ENCODE measurements at regions not wholly inside any gene's neighbourhood (a gene's known extent, or its start where the extent isn't known, plus 50 kb on each side); places are given as distances from the start of the nearest gene placed in this dataset.

GRCh38 chr11:116510166-116510565 is 262.6 kb downstream of the BUD13 start:
- no peaks in the 10 kb centered on the region for H3K36me3 ChIP-seq (ENCODE audit: control insufficient read depth, insufficient read depth, low read length)
- H3K9me3 ChIP-seq (ENCODE audit: control insufficient read depth, insufficient read depth, low read depth, low read length), result no peaks in the 10 kb centered on the region
- no peak overlapping the region for H3K9ac ChIP-seq (ENCODE audit: insufficient read depth, low read length)
- no peak for TF ChIP-seq EZH2 (IDR thresholded peaks at IDR 0.05; ENCODE audit: low read length, missing control alignments)
- no peak for TF ChIP-seq CTCF (conservative IDR thresholded peaks at IDR 0.05 in 1 of 2, IDR thresholded peaks at IDR 0.05 in 1 of 2; ENCODE audit: low read depth in 1 of 2, low read length in 2 of 2)
- H3K4me3 ChIP-seq (replicated peaks in 1 of 4; ENCODE audit: control extremely low read depth in 1 of 4, insufficient read depth in 1 of 4, low read depth in 3 of 4, low read length in 4 of 4), result no peak overlapping the region
- H3K79me2 ChIP-seq (ENCODE audit: control insufficient read depth, insufficient read depth, low read length), result no peaks in the 10 kb centered on the region
- no peak for DNase-seq (ENCODE audit: low read depth in 2 of 2)
- H3K4me1 ChIP-seq (ENCODE audit: control insufficient read depth, extremely low read depth, insufficient read depth, low read length), result no peaks in the 10 kb centered on the region
- no peaks in the 10 kb centered on the region for H4K20me1 ChIP-seq (ENCODE audit: control insufficient read depth, extremely low read depth, insufficient read depth, low read length)
- no peak overlapping the region for H3K27ac ChIP-seq (ENCODE audit: insufficient read depth, low read length)
- no peaks in the 10 kb centered on the region for H3K27me3 ChIP-seq (ENCODE audit: control insufficient read depth, insufficient read depth, low read length)
- H2AFZ ChIP-seq (ENCODE audit: low read length), result no peak overlapping the region
- H3K4me2 ChIP-seq (ENCODE audit: extremely low read depth, insufficient read depth, low read length), result no peak overlapping the region

DNA sequence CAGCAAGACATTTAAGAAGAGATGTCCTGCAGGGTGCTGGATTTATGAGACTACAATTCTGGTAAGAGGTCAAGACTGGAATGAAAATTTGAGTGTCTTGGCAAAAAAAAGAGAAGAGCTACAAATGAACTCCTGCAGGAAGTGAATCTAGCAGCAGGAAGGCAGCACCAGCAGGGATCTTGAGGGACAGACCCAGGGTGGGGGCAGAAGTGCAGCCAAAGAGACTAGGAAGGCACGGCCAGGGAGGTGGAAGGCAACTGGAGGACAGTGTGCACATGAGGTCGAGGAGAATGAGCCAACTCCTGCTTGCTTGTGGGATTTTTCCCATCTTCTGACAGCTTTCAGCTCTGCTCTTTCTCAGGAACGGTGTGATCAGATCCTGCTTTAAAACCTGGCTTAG is 263.2 kb downstream of the BUD13 start:
- Histone ChIP-seq H3K4me3 (replicated peaks in 1 of 4; ENCODE audit: control extremely low read depth in 1 of 4, insufficient read depth in 1 of 4, low read depth in 3 of 4, low read length in 4 of 4) (no peak overlapping the region), H3K4me2 (ENCODE audit: extremely low read depth, insufficient read depth, low read length) (no peak overlapping the region), H3K79me2 (ENCODE audit: control insufficient read depth, insufficient read depth, low read length) (no peaks in the 10 kb centered on the region), H3K9ac (ENCODE audit: insufficient read depth, low read length) (no peak overlapping the region), H3K36me3 (ENCODE audit: control insufficient read depth, insufficient read depth, low read length) (no peaks in the 10 kb centered on the region), H2AFZ (ENCODE audit: low read length) (no peak overlapping the region), H3K4me1 (ENCODE audit: control insufficient read depth, extremely low read depth, insufficient read depth, low read length) (no peaks in the 10 kb centered on the region), H4K20me1 (ENCODE audit: control insufficient read depth, extremely low read depth, insufficient read depth, low read length) (no peaks in the 10 kb centered on the region), H3K27ac (ENCODE audit: insufficient read depth, low read length) (no peak overlapping the region), H3K27me3 (ENCODE audit: control insufficient read depth, insufficient read depth, low read length) (no peaks in the 10 kb centered on the region), H3K9me3 (ENCODE audit: control insufficient read depth, insufficient read depth, low read depth, low read length) (no peaks in the 10 kb centered on the region)
- TF ChIP-seq EZH2 (IDR thresholded peaks at IDR 0.05; ENCODE audit: low read length, missing control alignments), result no peak
- no peak for TF ChIP-seq CTCF (conservative IDR thresholded peaks at IDR 0.05 in 1 of 2, IDR thresholded peaks at IDR 0.05 in 1 of 2; ENCODE audit: low read depth in 1 of 2, low read length in 2 of 2)
- no peak for DNase-seq (ENCODE audit: low read depth in 2 of 2)

DNA sequence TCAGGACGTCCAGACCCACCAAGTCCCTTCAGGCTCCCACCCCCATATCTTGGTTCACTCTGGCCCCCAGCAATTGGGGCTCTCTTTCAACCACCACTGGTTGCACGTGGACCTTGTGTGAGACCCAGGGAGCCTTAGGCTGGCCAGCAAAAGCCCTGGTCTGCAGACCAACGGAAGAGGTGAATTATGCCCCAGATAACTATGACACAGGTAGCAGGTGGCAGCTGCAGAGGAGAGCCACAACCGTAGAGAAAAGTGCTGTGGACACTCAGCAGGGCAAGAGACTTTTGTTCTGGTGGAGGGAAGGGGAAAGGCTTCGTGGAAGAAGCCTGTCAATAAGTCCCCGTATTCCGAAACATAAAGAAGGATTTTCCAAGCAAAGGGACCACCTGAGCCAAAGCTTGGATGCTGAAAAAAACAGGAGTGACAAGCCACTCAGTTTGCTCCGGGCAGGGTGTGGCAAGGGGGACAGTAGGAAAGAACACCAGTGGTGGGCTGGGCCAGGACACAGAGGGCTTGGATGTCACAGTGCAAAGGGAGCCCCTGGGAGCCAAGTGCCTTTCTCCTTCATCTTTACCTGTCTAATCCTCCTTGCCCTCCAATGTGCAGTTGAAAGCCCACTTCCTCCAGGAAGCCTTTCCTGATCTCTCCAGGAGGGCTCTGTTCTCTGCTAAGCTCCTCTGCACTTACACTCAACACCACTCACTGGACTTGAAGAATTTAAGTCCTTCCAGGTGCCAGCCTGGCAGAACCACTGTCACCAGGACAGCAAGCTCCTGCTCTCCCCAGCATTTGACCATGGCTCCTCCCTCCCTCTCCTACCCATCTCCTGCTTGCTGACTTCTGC is 264.7 kb downstream of the BUD13 start:
- H3K4me2 ChIP-seq (ENCODE audit: extremely low read depth, insufficient read depth, low read length), result no peak overlapping the region
- H3K9me3 ChIP-seq (ENCODE audit: control insufficient read depth, insufficient read depth, low read depth, low read length), result no peaks in the 10 kb centered on the region
- H3K9ac ChIP-seq (ENCODE audit: insufficient read depth, low read length), result no peak overlapping the region
- no peak overlapping the region for H3K4me3 ChIP-seq (replicated peaks in 1 of 4; ENCODE audit: control extremely low read depth in 1 of 4, insufficient read depth in 1 of 4, low read depth in 3 of 4, low read length in 4 of 4)
- no peak overlapping the region for H2AFZ ChIP-seq (ENCODE audit: low read length)
- H3K36me3 ChIP-seq (ENCODE audit: control insufficient read depth, insufficient read depth, low read length), result no peaks in the 10 kb centered on the region
- no peaks in the 10 kb centered on the region for H3K4me1 ChIP-seq (ENCODE audit: control insufficient read depth, extremely low read depth, insufficient read depth, low read length)
- H4K20me1 ChIP-seq (ENCODE audit: control insufficient read depth, extremely low read depth, insufficient read depth, low read length), result no peaks in the 10 kb centered on the region
- TF ChIP-seq EZH2 (IDR thresholded peaks at IDR 0.05; ENCODE audit: low read length, missing control alignments) (no peak), CTCF (conservative IDR thresholded peaks at IDR 0.05 in 1 of 2, IDR thresholded peaks at IDR 0.05 in 1 of 2; ENCODE audit: low read depth in 1 of 2, low read length in 2 of 2) (no peak)
- H3K27me3 ChIP-seq (ENCODE audit: control insufficient read depth, insufficient read depth, low read length), result no peaks in the 10 kb centered on the region
- H3K27ac ChIP-seq (ENCODE audit: insufficient read depth, low read length), result no peak overlapping the region
- no peaks in the 10 kb centered on the region for H3K79me2 ChIP-seq (ENCODE audit: control insufficient read depth, insufficient read depth, low read length)
- DNase-seq (ENCODE audit: low read depth in 2 of 2), result no peak
